ENCODE measurements at regions not wholly inside any gene's neighbourhood (a gene's known extent, or its start where the extent isn't known, plus 50 kb on each side); places are given as distances from the start of the nearest gene placed in this dataset.

DNA sequence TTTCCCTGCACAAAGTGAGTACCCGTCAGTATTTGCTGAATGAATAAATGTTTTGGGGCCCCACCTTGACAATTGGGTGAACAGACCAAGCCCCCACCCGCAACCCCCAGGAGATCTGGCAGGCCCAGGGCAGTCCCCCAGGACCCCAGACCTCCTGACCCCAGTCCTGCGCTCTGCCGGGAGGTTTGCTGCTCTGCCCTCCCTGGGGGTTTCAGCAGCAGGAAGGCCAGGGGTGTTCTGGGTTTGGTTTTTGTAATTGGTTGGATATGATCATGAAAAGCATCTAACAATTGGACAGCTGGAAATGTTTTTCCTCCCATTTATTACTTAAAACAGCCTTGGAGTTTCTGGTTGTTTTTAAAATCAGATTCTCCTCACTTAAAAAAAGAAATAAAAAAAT lies 193.8 kb downstream of the URI1 start:
- 83 to 85% methylated on average over 4 of the region's 4 CpGs for WGBS, 2 donors
- ATAC-seq (ENCODE audit: insufficient read depth, low FRiP score) (no peak), DNase-seq (no peak)
- H3K9ac ChIP-seq (ENCODE audit: insufficient read depth in 1 of 2, low read length in 2 of 2) = no peak overlapping the region
- no peaks in the 10 kb centered on the region for H3K4me1 ChIP-seq (ENCODE audit: control insufficient read depth in 5 of 5, insufficient read depth in 5 of 5, low read length in 5 of 5)
- no peaks in the 10 kb centered on the region for H3K36me3 ChIP-seq (ENCODE audit: control insufficient read depth in 4 of 4, insufficient read depth in 4 of 4, low read length in 4 of 4)
- H3K27me3 ChIP-seq (ENCODE audit: control insufficient read depth in 3 of 3, insufficient read depth in 3 of 3, low read length in 2 of 3) = peaks cover 0 to 4% (median 0%) of the 10 kb centered on the region in 3 donors
- H3K4me3 ChIP-seq = no peak overlapping the region
- TF ChIP-seq, protein P1, sequence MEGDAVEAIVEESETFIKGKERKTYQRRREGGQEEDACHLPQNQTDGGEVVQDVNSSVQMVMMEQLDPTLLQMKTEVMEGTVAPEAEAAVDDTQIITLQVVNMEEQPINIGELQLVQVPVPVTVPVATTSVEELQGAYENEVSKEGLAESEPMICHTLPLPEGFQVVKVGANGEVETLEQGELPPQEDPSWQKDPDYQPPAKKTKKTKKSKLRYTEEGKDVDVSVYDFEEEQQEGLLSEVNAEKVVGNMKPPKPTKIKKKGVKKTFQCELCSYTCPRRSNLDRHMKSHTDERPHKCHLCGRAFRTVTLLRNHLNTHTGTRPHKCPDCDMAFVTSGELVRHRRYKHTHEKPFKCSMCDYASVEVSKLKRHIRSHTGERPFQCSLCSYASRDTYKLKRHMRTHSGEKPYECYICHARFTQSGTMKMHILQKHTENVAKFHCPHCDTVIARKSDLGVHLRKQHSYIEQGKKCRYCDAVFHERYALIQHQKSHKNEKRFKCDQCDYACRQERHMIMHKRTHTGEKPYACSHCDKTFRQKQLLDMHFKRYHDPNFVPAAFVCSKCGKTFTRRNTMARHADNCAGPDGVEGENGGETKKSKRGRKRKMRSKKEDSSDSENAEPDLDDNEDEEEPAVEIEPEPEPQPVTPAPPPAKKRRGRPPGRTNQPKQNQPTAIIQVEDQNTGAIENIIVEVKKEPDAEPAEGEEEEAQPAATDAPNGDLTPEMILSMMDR (IDR thresholded peaks at IDR 0.05; ENCODE audit: control extremely low read depth, extremely low read depth) = no peak
- no peak overlapping the region for H3K27ac ChIP-seq (ENCODE audit: low read depth in 1 of 2, low read length in 1 of 2)
- H3K9me3 ChIP-seq (ENCODE audit: control insufficient read depth in 4 of 4, insufficient read depth in 3 of 4, low read length in 3 of 4) = peaks cover 0 to 1% (median 0%) of the 10 kb centered on the region in 4 donors

- peaks cover 0 to 4% (median 0%) of the 10 kb centered on the region in 3 donors for H3K27me3 ChIP-seq (ENCODE audit: control insufficient read depth in 3 of 3, insufficient read depth in 3 of 3, low read length in 2 of 3)
- H3K27ac ChIP-seq (ENCODE audit: low read depth in 1 of 2, low read length in 1 of 2) = no peak overlapping the region
- WGBS, 2 donors = 71 to 74% methylated on average over 5 of the region's 5 CpGs
- DNase-seq (no peak), ATAC-seq (ENCODE audit: insufficient read depth, low FRiP score) (no peak)
- H3K9ac ChIP-seq (ENCODE audit: insufficient read depth in 1 of 2, low read length in 2 of 2) = no peak overlapping the region
- H3K4me1 ChIP-seq (ENCODE audit: control insufficient read depth in 5 of 5, insufficient read depth in 5 of 5, low read length in 5 of 5) = no peaks in the 10 kb centered on the region
- no peaks in the 10 kb centered on the region for H3K36me3 ChIP-seq (ENCODE audit: control insufficient read depth in 4 of 4, insufficient read depth in 4 of 4, low read length in 4 of 4)
- TF ChIP-seq, protein P1 (IDR thresholded peaks at IDR 0.05; ENCODE audit: control extremely low read depth, extremely low read depth) = no peak
- peaks cover 0 to 1% (median 0%) of the 10 kb centered on the region in 4 donors for H3K9me3 ChIP-seq (ENCODE audit: control insufficient read depth in 4 of 4, insufficient read depth in 3 of 4, low read length in 3 of 4)
- no peak overlapping the region for H3K4me3 ChIP-seq
Measured at GRCh38 chr19:30136611-30137195, 194.7 kb downstream of the URI1 start.

- 61 to 79% methylated on average over 5 of the region's 5 CpGs for WGBS, 2 donors
- TF ChIP-seq, protein P1 (IDR thresholded peaks at IDR 0.05; ENCODE audit: control extremely low read depth, extremely low read depth) = no peak
- no peaks in the 10 kb centered on the region for H3K4me1 ChIP-seq (ENCODE audit: control insufficient read depth in 5 of 5, insufficient read depth in 5 of 5, low read length in 5 of 5)
Measured at GRCh38 chr19:30137747-30138146, 195.7 kb downstream of the URI1 start.

More at GRCh38 chr19:30137747-30138146, 195.7 kb downstream of the URI1 start:
- peaks cover 0 to 1% (median 0%) of the 10 kb centered on the region in 4 donors for H3K9me3 ChIP-seq (ENCODE audit: control insufficient read depth in 4 of 4, insufficient read depth in 3 of 4, low read length in 3 of 4)
- no peak for DNase-seq
- H3K9ac ChIP-seq (ENCODE audit: insufficient read depth in 1 of 2, low read length in 2 of 2) = no peak overlapping the region
- peaks cover 0 to 4% (median 0%) of the 10 kb centered on the region in 3 donors for H3K27me3 ChIP-seq (ENCODE audit: control insufficient read depth in 3 of 3, insufficient read depth in 3 of 3, low read length in 2 of 3)
- no peaks in the 10 kb centered on the region for H3K36me3 ChIP-seq (ENCODE audit: control insufficient read depth in 4 of 4, insufficient read depth in 4 of 4, low read length in 4 of 4)
- H3K27ac ChIP-seq (ENCODE audit: low read depth in 1 of 2, low read length in 1 of 2) = no peak overlapping the region
- H3K4me3 ChIP-seq = no peak overlapping the region
- no peak for ATAC-seq (ENCODE audit: insufficient read depth, low FRiP score)
